CD4-positive, alpha-beta T cell treated with Interleukin-1 beta for 1 hour (primary cell): ENCODE measurements at regions not wholly inside any gene's neighbourhood (a gene's known extent, or its start where the extent isn't known, plus 50 kb on each side); places are given as distances from the start of the nearest gene placed in this dataset.
"Not testable (repeated sequence)": the region's sequence is repeated elsewhere in the genome, so short reads cannot be mapped to it uniquely, and the experiment has no call there.

Source experiments
- DNase-seq, 2 donors: peaks; one replicate each; pipeline ENCODE4 v3.0.0-alpha.2; 2020 to 2022

- DNase-seq: no peak
These were observed 239.9 kb upstream of the TRPM3 start for GRCh38 chr9:71361357-71361756.

GRCh38 chr9:71357346-71357745, 235.9 kb upstream of the TRPM3 start:
- DNase-seq: no peak

DNA sequence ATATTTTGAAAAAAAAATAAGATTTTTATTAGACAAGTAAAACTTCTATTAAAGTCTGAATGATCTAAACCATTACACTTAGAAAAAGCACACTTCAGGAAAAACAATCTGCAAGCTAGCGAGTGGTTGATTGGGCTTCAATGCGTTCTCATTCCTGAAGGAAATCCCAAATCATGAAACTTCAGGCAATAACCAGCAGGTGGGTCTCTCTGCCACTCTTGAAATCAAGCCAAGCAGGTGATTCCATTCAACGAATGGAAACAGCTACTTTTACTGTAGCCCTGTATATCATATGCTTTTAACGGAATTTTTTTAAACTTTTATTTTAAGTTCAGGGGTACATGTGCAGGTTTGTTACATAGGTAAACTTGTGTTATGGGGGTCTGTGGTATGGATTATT, 234.5 kb upstream of the TRPM3 start:
- no peak for DNase-seq

- DNase-seq: no peak
These were observed 232.3 kb upstream of the TRPM3 start for GRCh38 chr9:71353720-71354119.

DNA sequence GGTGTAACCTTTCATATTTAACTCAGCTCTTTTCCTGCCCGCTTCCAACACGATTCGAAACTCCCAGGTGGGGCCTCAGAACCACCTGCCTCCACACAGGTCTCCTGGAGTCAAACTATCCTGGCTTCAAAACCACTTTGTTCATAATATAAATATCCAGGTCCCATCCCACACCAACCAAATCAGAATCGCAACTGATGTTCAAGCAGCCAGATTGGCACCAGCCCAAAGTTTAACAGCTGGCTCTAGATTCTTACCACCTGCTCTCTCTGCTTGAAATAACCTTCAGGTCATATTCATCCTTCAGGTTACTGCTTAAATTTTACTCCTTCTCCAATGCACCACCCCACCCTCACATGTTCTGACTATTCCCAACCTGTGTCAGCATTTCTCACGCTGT, 231.4 kb upstream of the TRPM3 start:
- no peak for DNase-seq

DNA sequence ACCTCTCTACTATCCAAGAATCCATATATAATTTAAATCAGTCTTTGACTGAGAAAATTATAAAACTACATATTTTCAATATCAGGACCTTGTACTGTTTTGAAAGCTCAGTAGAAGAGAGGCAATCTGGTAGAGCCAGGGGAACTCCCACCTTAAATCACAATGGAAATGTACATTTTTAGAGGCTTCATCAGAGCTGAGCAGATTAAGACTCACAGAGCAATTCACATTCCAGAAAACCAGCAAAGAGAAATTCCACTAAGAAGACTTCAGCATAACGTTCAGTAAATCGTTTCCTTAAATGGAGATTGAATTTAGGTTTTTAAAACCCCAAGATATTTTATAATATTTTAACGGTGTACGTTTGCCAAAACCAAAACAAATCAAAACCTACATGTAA, 227.8 kb upstream of the TRPM3 start:
- DNase-seq: no peak

- no peak for DNase-seq
These were observed 211.9 kb upstream of the TRPM3 start for GRCh38 chr9:71333321-71333720.

- DNase-seq: no peak
These were observed 210.2 kb upstream of the TRPM3 start for GRCh38 chr9:71331603-71332002.

GRCh38 chr9:71329873-71330272, 208.5 kb upstream of the TRPM3 start:
- no peak for DNase-seq

DNA sequence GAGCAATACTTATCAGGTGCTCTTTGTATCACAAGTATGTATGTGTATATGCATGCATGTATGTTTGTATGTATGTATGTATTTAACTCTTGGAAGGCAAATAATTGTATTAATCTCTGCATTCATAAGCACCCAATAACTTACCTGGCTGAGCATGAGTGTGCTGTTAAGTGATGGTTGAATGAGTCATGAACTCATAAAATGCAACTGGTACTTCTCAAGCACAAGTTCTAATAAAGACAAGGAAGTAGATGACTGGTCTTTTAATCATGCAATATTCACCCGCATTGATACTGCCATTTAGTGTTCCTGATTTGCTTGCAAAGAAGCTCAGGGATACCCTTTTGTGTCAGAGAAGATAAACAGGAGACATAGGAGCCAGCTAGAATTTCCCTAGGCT, 204.9 kb upstream of the TRPM3 start:
- DNase-seq: no peak

- DNase-seq: no peak
These were observed 201.9 kb upstream of the TRPM3 start for GRCh38 chr9:71323357-71323756.

DNA sequence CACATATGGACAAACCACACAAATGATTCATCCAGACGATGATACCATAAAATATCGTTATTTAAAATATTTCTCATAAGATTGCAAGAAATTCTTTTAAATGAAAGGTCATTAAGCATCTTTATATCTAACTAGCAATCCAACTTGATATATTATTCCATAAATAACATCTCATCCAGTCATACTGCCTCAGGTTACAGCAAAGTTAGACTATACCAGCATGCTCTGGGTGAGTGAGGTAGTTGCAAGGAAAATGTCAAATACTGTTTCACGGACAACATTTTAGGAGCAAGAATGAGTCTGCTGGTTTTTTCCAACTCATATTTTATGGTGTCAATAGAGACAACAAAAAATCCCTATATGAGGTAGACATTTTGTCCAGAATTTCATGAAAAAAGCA, 200.9 kb upstream of the TRPM3 start:
- no peak for DNase-seq

- DNase-seq: no peak
These were observed 187.0 kb upstream of the TRPM3 start for GRCh38 chr9:71308454-71308853.

GRCh38 chr9:71306134-71306533, 184.7 kb upstream of the TRPM3 start:
- DNase-seq: no peak

DNA sequence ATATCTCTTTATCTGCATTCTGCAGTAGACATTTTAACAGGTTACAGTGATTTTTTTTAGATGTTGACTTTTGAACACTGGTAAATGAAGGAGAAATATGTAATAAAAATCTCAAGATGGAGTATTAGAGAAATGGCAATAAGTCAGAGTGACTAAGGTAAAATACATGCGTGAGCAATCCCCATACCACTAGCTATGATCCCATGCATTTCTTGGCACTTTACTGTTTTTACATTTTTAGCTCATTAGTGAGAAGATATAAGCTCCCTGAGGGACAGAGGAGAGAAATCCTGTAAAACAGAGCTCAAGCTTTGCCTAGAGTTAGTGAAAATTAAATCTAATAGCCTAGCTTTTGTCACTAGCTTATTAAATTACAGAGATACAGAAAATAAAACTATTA, 181.9 kb upstream of the TRPM3 start:
- no peak for DNase-seq

GRCh38 chr9:71302776-71303175, 181.4 kb upstream of the TRPM3 start:
- DNase-seq: no peak

DNA sequence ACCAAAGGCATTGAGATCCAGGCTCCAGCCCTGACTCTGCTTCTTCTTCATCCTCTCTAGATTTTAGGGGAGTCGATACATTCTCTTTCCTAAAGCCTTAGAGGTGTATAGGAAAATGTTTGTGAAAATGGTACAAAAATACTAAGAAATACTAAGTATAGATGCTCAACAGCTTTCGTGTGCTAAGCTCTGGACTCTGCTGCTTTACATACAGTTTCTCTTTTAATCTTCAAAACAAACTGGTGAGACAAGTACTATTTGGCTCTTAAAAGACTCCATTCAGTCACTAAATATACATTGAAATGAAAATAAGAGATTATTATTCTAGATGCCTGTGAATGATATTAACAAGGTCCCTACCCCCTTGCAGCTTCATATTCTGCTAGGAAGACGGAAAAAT, 174.5 kb upstream of the TRPM3 start:
- DNase-seq: no peak

DNA sequence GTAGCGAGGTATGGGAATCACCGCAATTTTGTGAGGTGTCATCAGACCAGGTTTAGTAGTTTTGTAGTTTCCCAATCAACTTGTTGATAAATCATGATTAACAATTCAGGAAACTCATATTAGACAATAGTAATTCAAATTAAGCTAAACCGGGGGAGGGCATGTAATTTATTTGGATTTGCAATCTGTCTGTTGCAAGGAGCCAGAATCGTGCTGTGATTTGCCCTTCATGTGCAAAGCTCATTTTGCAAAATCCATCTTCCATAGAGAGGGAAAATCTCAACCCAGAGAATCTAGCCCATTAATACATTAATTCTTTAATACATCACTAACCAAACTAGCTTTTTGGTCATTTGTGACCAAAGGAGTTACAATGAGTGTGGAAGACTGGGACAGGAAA, 164.7 kb upstream of the TRPM3 start:
- no peak for DNase-seq

- peak in 1 of 2 donors; percentile 51 for DNase-seq
These were observed 163.8 kb upstream of the TRPM3 start for GRCh38 chr9:71285191-71285656.

GRCh38 chr9:71282116-71282515, 160.7 kb upstream of the TRPM3 start:
- DNase-seq: not testable (repeated sequence)

DNA sequence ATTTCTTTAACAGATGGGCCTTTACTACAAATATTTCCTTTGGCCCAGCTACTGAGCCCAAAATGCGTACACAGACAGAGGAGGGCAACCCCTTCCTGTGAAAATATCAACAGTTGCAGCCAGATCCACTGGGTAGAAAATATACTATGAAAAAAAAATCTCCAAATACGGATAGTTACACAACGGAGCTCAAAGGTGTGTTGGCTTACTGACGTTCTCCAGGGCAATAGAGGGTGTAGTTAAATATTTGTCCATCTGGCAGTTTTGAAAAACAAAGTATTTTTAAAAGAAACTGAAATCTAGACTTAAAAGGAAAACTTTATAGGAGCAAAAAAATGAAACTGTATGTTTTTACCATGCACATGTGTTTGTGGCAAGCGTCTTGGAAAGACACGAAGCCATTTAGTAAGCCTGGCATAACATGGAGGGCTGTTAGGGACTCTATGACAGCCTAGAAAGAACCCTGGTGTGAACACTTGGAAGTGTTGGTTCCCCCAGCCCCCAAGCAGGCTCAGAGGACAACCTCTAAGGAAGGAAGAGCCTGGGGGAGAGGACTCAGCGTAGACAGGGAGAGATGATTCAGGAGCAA, 157.8 kb upstream of the TRPM3 start:
- DNase-seq: no peak

GRCh38 chr9:71273613-71274012, 152.2 kb upstream of the TRPM3 start:
- DNase-seq: no peak

GRCh38 chr9:71271602-71272001, 150.2 kb upstream of the TRPM3 start:
- no peak for DNase-seq

DNA sequence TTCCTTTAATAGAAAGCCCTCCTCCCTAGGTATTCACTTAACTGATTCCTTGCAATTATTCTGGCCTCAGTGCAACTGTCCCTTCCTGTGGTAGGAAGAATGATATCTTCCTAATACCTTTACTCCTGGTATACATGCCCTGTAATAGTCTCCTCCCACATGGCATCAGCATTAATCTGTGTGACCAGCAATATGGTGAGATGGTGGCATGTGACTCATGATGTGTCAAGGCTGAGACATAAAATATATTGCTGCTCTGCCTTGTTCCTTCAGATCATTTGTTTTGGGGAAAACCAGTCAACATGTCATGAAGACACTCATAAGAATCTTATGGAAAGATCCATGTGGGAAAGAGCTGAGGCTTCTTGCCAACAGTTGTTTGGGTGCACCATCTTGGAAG, 149.1 kb upstream of the TRPM3 start:
- no peak for DNase-seq

GRCh38 chr9:71269859-71270258, 148.4 kb upstream of the TRPM3 start:
- DNase-seq: no peak
